ENCODE measurements at regions not wholly inside any gene's neighbourhood (a gene's known extent, or its start where the extent isn't known, plus 50 kb on each side); places are given as distances from the start of the nearest gene placed in this dataset.

GRCh38 chrX:78532363-78532762, 126.8 kb downstream of the RTL3 start:
- TF ChIP-seq CTCF (IDR thresholded peaks at IDR 0.05), result no peak
- no peak for TF ChIP-seq POLR2A (IDR thresholded peaks at IDR 0.05)

Measured in body of pancreas (tissue), 4 donors.